SU-DHL-6 (cell line): ENCODE measurements at regions not wholly inside any gene's neighbourhood (a gene's known extent, or its start where the extent isn't known, plus 50 kb on each side); places are given as distances from the start of the nearest gene placed in this dataset.

Experiments used
- EZH2phosphoT487 ChIP-seq: fragments of 200-600 bp; sonication (generic), shearing (Covaris generic); conservative IDR thresholded peaks from 2 replicates; pipeline ENCODE4 v1.6.1; 2018; ENCODE audit warnings: mild to moderate bottlenecking, antibody characterized with exemption, low read length, moderate library complexity, mixed read lengths
- TF ChIP-seq, protein P1 (sequence below): fragments of 200-600 bp; sonication (generic); IDR thresholded peaks from one replicate; pipeline ENCODE4 v1.5.1; 2017; ENCODE audit warnings: antibody characterized with exemption, mild to moderate bottlenecking, low read length, moderate library complexity; ENCODE audit not compliant: insufficient read depth, poor library complexity, severe bottlenecking

DNA sequence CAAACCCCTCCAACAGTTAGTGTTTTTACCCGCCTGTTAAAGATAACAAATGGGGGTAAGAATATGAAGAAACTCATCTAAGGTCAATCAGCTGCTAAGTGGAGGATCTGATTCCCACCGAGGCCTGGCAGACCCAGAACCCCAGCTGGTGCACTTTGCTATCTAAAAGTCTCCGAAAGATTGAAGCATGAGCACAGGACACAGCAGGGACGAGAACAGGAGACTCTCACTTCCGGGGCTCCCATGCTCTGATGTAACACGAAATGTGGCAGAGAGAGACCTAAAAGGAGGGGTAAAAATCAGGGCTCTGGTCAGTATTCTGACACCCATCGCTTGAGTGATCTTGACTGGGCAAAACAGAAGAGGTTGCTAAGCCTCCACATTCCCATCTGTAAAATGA, 119.7 kb downstream of the PDCL3 start:
- TF ChIP-seq, protein P1, sequence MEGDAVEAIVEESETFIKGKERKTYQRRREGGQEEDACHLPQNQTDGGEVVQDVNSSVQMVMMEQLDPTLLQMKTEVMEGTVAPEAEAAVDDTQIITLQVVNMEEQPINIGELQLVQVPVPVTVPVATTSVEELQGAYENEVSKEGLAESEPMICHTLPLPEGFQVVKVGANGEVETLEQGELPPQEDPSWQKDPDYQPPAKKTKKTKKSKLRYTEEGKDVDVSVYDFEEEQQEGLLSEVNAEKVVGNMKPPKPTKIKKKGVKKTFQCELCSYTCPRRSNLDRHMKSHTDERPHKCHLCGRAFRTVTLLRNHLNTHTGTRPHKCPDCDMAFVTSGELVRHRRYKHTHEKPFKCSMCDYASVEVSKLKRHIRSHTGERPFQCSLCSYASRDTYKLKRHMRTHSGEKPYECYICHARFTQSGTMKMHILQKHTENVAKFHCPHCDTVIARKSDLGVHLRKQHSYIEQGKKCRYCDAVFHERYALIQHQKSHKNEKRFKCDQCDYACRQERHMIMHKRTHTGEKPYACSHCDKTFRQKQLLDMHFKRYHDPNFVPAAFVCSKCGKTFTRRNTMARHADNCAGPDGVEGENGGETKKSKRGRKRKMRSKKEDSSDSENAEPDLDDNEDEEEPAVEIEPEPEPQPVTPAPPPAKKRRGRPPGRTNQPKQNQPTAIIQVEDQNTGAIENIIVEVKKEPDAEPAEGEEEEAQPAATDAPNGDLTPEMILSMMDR = no peak
- TF ChIP-seq EZH2phosphoT487 = no peak
